Fibroblast of skin of abdomen (primary cell): ENCODE measurements at regions not wholly inside any gene's neighbourhood (a gene's known extent, or its start where the extent isn't known, plus 50 kb on each side); places are given as distances from the start of the nearest gene placed in this dataset.

Experiments used
- DNase-seq: peaks from one replicate; pipeline ENCODE4 v3.0.0-alpha.2; 2013

GRCh38 chr4:54988655-54989054, 136.7 kb downstream of the KDR start:
- DNase-seq, result no peak

GRCh38 chr4:54986095-54986846, 139.1 kb downstream of the KDR start:
- DNase-seq, result no peak

- DNase-seq, result no peak
These were observed 148.7 kb downstream of the KDR start for GRCh38 chr4:54976682-54977081.

- DNase-seq, result no peak
These were observed 149.4 kb downstream of the KDR start for GRCh38 chr4:54976031-54976430.

- DNase-seq, result no peak
These were observed 151.6 kb downstream of the KDR start for GRCh38 chr4:54973784-54974183.

GRCh38 chr4:54971474-54971950, 153.9 kb downstream of the KDR start:
- peak; percentile 42 for DNase-seq

- no peak for DNase-seq
These were observed 158.1 kb downstream of the KDR start for GRCh38 chr4:54967289-54967688.

GRCh38 chr4:54961357-54961975, 163.9 kb downstream of the KDR start:
- DNase-seq, result peak; percentile 48

- peak; percentile 96 for DNase-seq
These were observed 165.7 kb downstream of the KDR start for GRCh38 chr4:54959651-54960116.

GRCh38 chr4:54959131-54959530, 166.3 kb downstream of the KDR start:
- no peak for DNase-seq

GRCh38 chr4:54958236-54958635, 167.2 kb downstream of the KDR start:
- DNase-seq, result peak; percentile 60

- DNase-seq, result no peak
These were observed 170.6 kb downstream of the KDR start for GRCh38 chr4:54954656-54955388.

- no peak for DNase-seq
These were observed 178.7 kb downstream of the KDR start for GRCh38 chr4:54946741-54947140.

GRCh38 chr4:54945838-54946237, 179.6 kb downstream of the KDR start:
- DNase-seq, result no peak

GRCh38 chr4:54942721-54943120, 182.7 kb downstream of the KDR start:
- DNase-seq, result no peak

GRCh38 chr4:54941994-54942552, 183.3 kb downstream of the KDR start:
- DNase-seq, result peak; percentile 17

GRCh38 chr4:54940996-54941865, 184.2 kb downstream of the KDR start:
- DNase-seq, result no peak

GRCh38 chr4:54937501-54937900, 187.9 kb downstream of the KDR start:
- peak; percentile 22 for DNase-seq

GRCh38 chr4:54933579-54933978, 191.8 kb downstream of the KDR start:
- DNase-seq, result no peak

- peak; percentile 56 for DNase-seq
These were observed 195.2 kb downstream of the KDR start for GRCh38 chr4:54930226-54930625.

- no peak for DNase-seq
These were observed 195.9 kb downstream of the KDR start for GRCh38 chr4:54929459-54929858.

GRCh38 chr4:54924891-54925290, 200.5 kb downstream of the KDR start:
- no peak for DNase-seq
